CD4-positive, alpha-beta T cell (primary cell): ENCODE measurements at regions not wholly inside any gene's neighbourhood (a gene's known extent, or its start where the extent isn't known, plus 50 kb on each side); places are given as distances from the start of the nearest gene placed in this dataset.

Experiments
- ATAC-seq: fragments of 200-7000 bp; cut with Tn5 transposase; one replicate; pipeline ENCODE4 v1.10.0; 2022; ENCODE audit warnings: mild to moderate bottlenecking; ENCODE audit not compliant: poor library complexity
- CTCF ChIA-PET: fragments of 350-600 bp; sonication (Branson Sonifier 250); formaldehyde crosslinking; loops from one replicate; lab custom pipeline; 2021; ENCODE audit warnings: antibody characterized with exemption, inconsistent platforms; lab: Charles Lee
- POLR2A ChIA-PET: fragments of 350-600 bp; sonication (Branson Sonifier 250); formaldehyde crosslinking; loops from one replicate; lab custom pipeline; 2021; ENCODE audit warnings: antibody characterized with exemption, inconsistent platforms; lab: Charles Lee
- DNase-seq, 14 experiments: peaks; one replicate each; pipeline ENCODE4 v3.0.0-alpha.2; 2013 to 2020; ENCODE audit warnings: mixed read lengths in 2 of 14
- H3K27ac ChIP-seq, 2 donors: one replicate each; pipeline versions ENCODE4 v1.5.1 to v1.7.0; 2013; ENCODE audit warnings: low read length in 2 of 2, low read depth in 1 of 2, mild to moderate bottlenecking in 1 of 2
- H3K27me3 ChIP-seq, 2 experiments: 1 replicate in 1 of 2; 2 replicates in 1 of 2; pipeline versions ENCODE4 v1.6.1 to v1.7.0; 2013; ENCODE audit warnings: low read length in 2 of 2, control low read depth in 1 of 2, mild to moderate bottlenecking in 1 of 2, moderate library complexity in 1 of 2; ENCODE audit not compliant: insufficient read depth in 2 of 2, control insufficient read depth in 1 of 2
- H3K36me3 ChIP-seq: one replicate; pipeline ENCODE4 v1.6.1; 2013; ENCODE audit warnings: low read length, control low read depth; ENCODE audit not compliant: insufficient read depth
- H3K4me1 ChIP-seq: one replicate; pipeline ENCODE4 v1.6.1; 2013; ENCODE audit warnings: low read length, control low read depth; ENCODE audit not compliant: insufficient read depth
- H3K4me3 ChIP-seq: one replicate; pipeline ENCODE4 v1.5.1; 2013; ENCODE audit warnings: mild to moderate bottlenecking, low read length, moderate library complexity
- H3K9me3 ChIP-seq, 2 experiments: 1 replicate in 1 of 2; 2 replicates in 1 of 2; pipeline versions ENCODE4 v1.6.1 to v1.7.0; 2013; ENCODE audit warnings: low read length in 2 of 2, mild to moderate bottlenecking in 2 of 2, control low read depth in 1 of 2, moderate library complexity in 1 of 2; ENCODE audit not compliant: control insufficient read depth in 1 of 2, insufficient read depth in 1 of 2
- H3K27ac Mint-ChIP-seq: one replicate; pipeline ENCODE4 v1.8.0; 2020; ENCODE audit warnings: mixed read lengths
- H3K27me3 Mint-ChIP-seq: one replicate; pipeline ENCODE4 v1.8.0; 2021; ENCODE audit warnings: mixed read lengths
- H3K36me3 Mint-ChIP-seq: one replicate; pipeline ENCODE4 v1.8.0; 2021; ENCODE audit warnings: low read depth, mixed read lengths
- H3K4me1 Mint-ChIP-seq: one replicate; pipeline ENCODE4 v1.8.0; 2021; ENCODE audit warnings: low read depth, mixed read lengths
- H3K4me3 Mint-ChIP-seq: one replicate; pipeline ENCODE4 v1.8.0; 2020; ENCODE audit warnings: mild to moderate bottlenecking, mixed read lengths
- H3K9me3 Mint-ChIP-seq: one replicate; pipeline ENCODE4 v1.8.0; 2020; ENCODE audit warnings: mixed read lengths
- intact Hi-C, 2 experiments: fragments of 100-400 bp; cut with DNase I in 1 of 2; cut with micrococcal nuclease in 1 of 2; formaldehyde crosslinking; loops; one replicate each; pipeline versions ENCODE4 v1.15.1 to v1.9.0; 2023 to 2025; cut with DNase I, micrococcal nuclease
- TF ChIP-seq, protein P1 (sequence below): fragments of 200-600 bp; IDR thresholded peaks from one replicate; pipeline ENCODE4 v1.8.0; 2022; ENCODE audit warnings: antibody characterized with exemption, mild to moderate bottlenecking

DNA sequence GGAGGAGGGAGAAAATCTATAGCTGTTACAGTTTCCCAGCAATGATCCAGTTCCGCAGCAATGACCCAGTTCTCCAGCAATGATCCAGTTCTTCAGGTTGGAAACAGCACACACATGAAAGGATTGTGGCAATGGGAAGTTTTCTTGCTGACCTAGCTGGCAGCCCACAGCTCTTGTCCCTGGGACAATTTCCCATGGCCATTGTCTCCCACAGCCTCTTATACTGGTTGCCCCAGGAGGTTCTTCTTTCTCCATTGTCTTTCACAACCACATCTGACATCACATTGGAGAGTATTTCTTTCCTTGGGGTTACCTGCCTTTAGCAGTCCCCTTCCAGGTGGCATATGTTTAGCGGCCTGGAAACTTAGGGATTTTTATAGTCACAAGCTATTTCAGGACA, 209.8 kb upstream of the PLEKHG7 start:
- H3K4me3 Mint-ChIP-seq = no peak overlapping the region
- H3K4me3 ChIP-seq = no peak overlapping the region
- no peaks in the 10 kb centered on the region for H3K27me3 ChIP-seq
- no peaks in the 10 kb centered on the region for H3K9me3 ChIP-seq
- CTCF ChIA-PET = interaction anchor here (1.1 kb wide), 1 partner anchor 64 kb away, joined by 3 read pairs; no protein-coding TSS in a partner anchor
- no peaks in the 10 kb centered on the region for H3K36me3 ChIP-seq
- no peaks in the 10 kb centered on the region for H3K27me3 Mint-ChIP-seq
- H3K27ac Mint-ChIP-seq = no peak overlapping the region
- ATAC-seq (no peak), DNase-seq (no peak)
- POLR2A ChIA-PET = interaction anchor here (1.4 to 2.5 kb wide), 2 partner anchors 13 to 347 kb away, joined by 5 to 9 read pairs; partner anchors contain the start of gene BTG1
- intact Hi-C loops = no loop called here
- H3K4me1 ChIP-seq = no peaks in the 10 kb centered on the region
- no peaks in the 10 kb centered on the region for H3K9me3 Mint-ChIP-seq
- TF ChIP-seq, protein P1, sequence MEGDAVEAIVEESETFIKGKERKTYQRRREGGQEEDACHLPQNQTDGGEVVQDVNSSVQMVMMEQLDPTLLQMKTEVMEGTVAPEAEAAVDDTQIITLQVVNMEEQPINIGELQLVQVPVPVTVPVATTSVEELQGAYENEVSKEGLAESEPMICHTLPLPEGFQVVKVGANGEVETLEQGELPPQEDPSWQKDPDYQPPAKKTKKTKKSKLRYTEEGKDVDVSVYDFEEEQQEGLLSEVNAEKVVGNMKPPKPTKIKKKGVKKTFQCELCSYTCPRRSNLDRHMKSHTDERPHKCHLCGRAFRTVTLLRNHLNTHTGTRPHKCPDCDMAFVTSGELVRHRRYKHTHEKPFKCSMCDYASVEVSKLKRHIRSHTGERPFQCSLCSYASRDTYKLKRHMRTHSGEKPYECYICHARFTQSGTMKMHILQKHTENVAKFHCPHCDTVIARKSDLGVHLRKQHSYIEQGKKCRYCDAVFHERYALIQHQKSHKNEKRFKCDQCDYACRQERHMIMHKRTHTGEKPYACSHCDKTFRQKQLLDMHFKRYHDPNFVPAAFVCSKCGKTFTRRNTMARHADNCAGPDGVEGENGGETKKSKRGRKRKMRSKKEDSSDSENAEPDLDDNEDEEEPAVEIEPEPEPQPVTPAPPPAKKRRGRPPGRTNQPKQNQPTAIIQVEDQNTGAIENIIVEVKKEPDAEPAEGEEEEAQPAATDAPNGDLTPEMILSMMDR = no peak
- H3K4me1 Mint-ChIP-seq = no peaks in the 10 kb centered on the region
- no peak overlapping the region for H3K27ac ChIP-seq
- no peaks in the 10 kb centered on the region for H3K36me3 Mint-ChIP-seq

DNA sequence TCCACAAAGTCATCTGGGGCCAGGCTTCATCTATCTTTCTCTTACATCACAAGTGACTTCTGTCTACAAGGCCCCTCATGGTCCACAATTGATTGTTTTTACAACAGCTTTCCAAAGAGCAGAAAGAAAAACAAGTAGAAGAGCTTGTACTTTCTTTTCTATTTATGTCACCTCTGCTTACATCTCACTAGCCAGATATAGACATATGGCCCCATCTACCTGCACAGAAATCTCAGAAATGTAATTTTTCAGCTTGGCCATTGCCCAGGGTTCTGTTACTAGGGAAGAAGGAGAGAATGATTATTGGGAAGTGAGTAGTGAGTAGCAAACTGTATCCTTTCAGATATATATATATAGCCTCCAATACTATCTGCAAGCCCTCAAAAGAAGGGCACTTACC, 210.5 kb upstream of the PLEKHG7 start:
- Histone ChIP-seq H3K4me1 (no peaks in the 10 kb centered on the region), H3K9me3 (no peaks in the 10 kb centered on the region), H3K27ac (no peak overlapping the region), H3K36me3 (no peaks in the 10 kb centered on the region), H3K27me3 (no peaks in the 10 kb centered on the region), H3K4me3 (no peak overlapping the region)
- Mint-ChIP-seq H3K4me1 (no peaks in the 10 kb centered on the region), H3K27me3 (no peaks in the 10 kb centered on the region), H3K4me3 (no peak overlapping the region), H3K36me3 (no peaks in the 10 kb centered on the region), H3K27ac (no peak overlapping the region), H3K9me3 (no peaks in the 10 kb centered on the region)
- TF ChIP-seq, protein P1 = no peak
- ATAC-seq (no peak), DNase-seq (no peak)
- intact Hi-C loops = no loop called here
- ChIA-PET POLR2A (interaction anchor here (1.4 to 2.5 kb wide), 2 partner anchors 13 to 346 kb away, joined by 5 to 9 read pairs; partner anchors contain the start of gene BTG1), CTCF (no interaction called here)

DNA sequence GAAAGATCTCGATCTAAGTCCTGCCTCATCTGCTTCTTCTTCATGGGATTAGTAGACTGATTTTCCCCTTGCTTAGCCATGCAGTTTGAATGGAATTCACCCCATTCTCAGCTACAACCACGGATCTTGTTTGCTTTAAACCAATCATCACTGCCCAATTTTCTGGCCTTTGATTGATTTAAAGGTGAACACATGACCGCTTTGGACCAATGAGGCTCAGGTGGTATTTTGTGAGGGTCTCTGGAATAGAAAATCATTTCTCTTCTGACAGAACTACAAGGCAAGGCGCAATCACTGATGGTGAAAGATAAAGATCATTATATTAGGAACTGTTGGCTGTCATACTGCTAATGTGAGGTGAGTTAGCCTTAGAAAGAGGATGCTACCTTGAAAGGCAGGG, 213.0 kb upstream of the PLEKHG7 start:
- DNase-seq (no peak), ATAC-seq (no peak)
- H3K4me3 Mint-ChIP-seq = no peak overlapping the region
- H3K36me3 Mint-ChIP-seq = no peaks in the 10 kb centered on the region
- Histone ChIP-seq H3K9me3 (no peaks in the 10 kb centered on the region), H3K27me3 (no peaks in the 10 kb centered on the region), H3K36me3 (no peaks in the 10 kb centered on the region), H3K4me1 (no peaks in the 10 kb centered on the region), H3K4me3 (no peak overlapping the region), H3K27ac (no peak overlapping the region)
- no peaks in the 10 kb centered on the region for H3K27me3 Mint-ChIP-seq
- ChIA-PET POLR2A (no interaction called here), CTCF (no interaction called here)
- TF ChIP-seq, protein P1 = no peak
- intact Hi-C loops = no loop called here
- H3K9me3 Mint-ChIP-seq = no peaks in the 10 kb centered on the region
- peaks cover 15% of the 10 kb centered on the region for H3K4me1 Mint-ChIP-seq
- H3K27ac Mint-ChIP-seq = no peak overlapping the region
